Endothelial cell of umbilical vein (primary cell): ENCODE measurements at regions not wholly inside any gene's neighbourhood (a gene's known extent, or its start where the extent isn't known, plus 50 kb on each side); places are given as distances from the start of the nearest gene placed in this dataset.

Source experiments
- BruUV-seq: library from RNA; stranded (reverse); fragments of 400-500 nt; replicated peaks from 2 replicates; lab custom pipeline; 2021; lab: Mats Ljungman, UMichigan
- CTCF ChIA-PET: fragments of 300-600, 350-600 bp; sonication (Branson Sonifier 250); formaldehyde crosslinking; loops from one replicate; lab custom pipeline; 2021; ENCODE audit warnings: antibody characterized with exemption, inconsistent platforms; lab: Charles Lee
- POLR2A ChIA-PET: fragments of 300-600, 350-600 bp; sonication (Branson Sonifier 250); formaldehyde crosslinking; loops from one replicate; lab custom pipeline; 2021; ENCODE audit warnings: antibody characterized with exemption, inconsistent platforms; lab: Charles Lee
- DNase-seq: peaks from one replicate; pipeline ENCODE4 v3.0.0-alpha.2; 2011; ENCODE audit warnings: low read depth, low spot score
- FAIRE-seq: peaks from 2 replicates; lab custom pipeline; 2011; peaks lifted over from hg19 to GRCh38; lab: Jason Lieb, UNC
- H2AFZ ChIP-seq: 2 replicates; pipeline ENCODE4 v1.6.0; 2012; ENCODE audit warnings: low read depth, low read length, control low read depth, inconsistent platforms
- H3K27ac ChIP-seq: 2 replicates; pipeline ENCODE4 v1.5.1; 2011; ENCODE audit warnings: low read depth, mild to moderate bottlenecking, control low read depth, low read length, moderate library complexity; ENCODE audit not compliant: insufficient read depth
- H3K27me3 ChIP-seq, 2 experiments: 2 replicates each; pipeline versions ENCODE4 v1.6.0 to v1.6.1; 2011; ENCODE audit warnings: low read length in 2 of 2, mixed read lengths in 1 of 2; ENCODE audit not compliant: control insufficient read depth in 2 of 2, insufficient read depth in 2 of 2
- H3K36me3 ChIP-seq, 2 experiments: 2 replicates in 1 of 2; 3 replicates in 1 of 2; pipeline ENCODE4 v1.5.1; 2011; ENCODE audit warnings: low read length in 2 of 2, mild to moderate bottlenecking in 1 of 2, moderate library complexity in 1 of 2; ENCODE audit not compliant: control insufficient read depth in 2 of 2, insufficient read depth in 2 of 2; ENCODE audit errors: extremely low read depth in 1 of 2
- H3K4me1 ChIP-seq: 3 replicates; pipeline ENCODE4 v1.5.1; 2011; ENCODE audit warnings: mild to moderate bottlenecking, low read length; ENCODE audit not compliant: control insufficient read depth, insufficient read depth; ENCODE audit errors: extremely low read depth
- H3K4me2 ChIP-seq: 2 replicates; pipeline ENCODE4 v1.6.1; 2011; ENCODE audit warnings: low read length, control low read depth, mixed read lengths; ENCODE audit not compliant: insufficient read depth
- H3K4me3 ChIP-seq, 3 experiments: fragments of 200-600 bp in 1 of 3; sonication (generic), shearing (Covaris generic) in 1 of 3; replicated peaks in 1 of 3; 2 replicates each; pipeline ENCODE4 v1.5.1; 2011 to 2016; ENCODE audit warnings: control low read depth in 3 of 3, low read length in 3 of 3, mild to moderate bottlenecking in 2 of 3, inconsistent platforms in 1 of 3, low read depth in 1 of 3, moderate library complexity in 1 of 3; ENCODE audit not compliant: insufficient read depth in 1 of 3
- H3K79me2 ChIP-seq: 2 replicates; pipeline ENCODE4 v1.6.0; 2012; ENCODE audit warnings: low read length, inconsistent platforms; ENCODE audit not compliant: control insufficient read depth, insufficient read depth
- H3K9ac ChIP-seq: replicated peaks from 2 replicates; pipeline ENCODE3; 2011; ENCODE audit warnings: low read length, control low read depth; ENCODE audit not compliant: insufficient read depth; ENCODE audit errors: extremely low read depth
- H3K9me1 ChIP-seq: replicated peaks from 3 replicates; pipeline ENCODE4 v1.6.0; 2011; ENCODE audit warnings: mild to moderate bottlenecking, low read length; ENCODE audit not compliant: control insufficient read depth, insufficient read depth; ENCODE audit errors: extremely low read depth
- H3K9me3 ChIP-seq: replicated peaks from 2 replicates; pipeline ENCODE4 v1.5.1; 2012; ENCODE audit warnings: low read length, inconsistent platforms; ENCODE audit not compliant: control insufficient read depth, insufficient read depth
- H4K20me1 ChIP-seq: replicated peaks from 2 replicates; pipeline ENCODE3; 2011; ENCODE audit warnings: mild to moderate bottlenecking, low read length; ENCODE audit not compliant: control insufficient read depth, insufficient read depth; ENCODE audit errors: extremely low read depth
- FOS ChIP-seq: IDR thresholded peaks from 2 replicates; pipeline ENCODE4 v1.6.1; 2011; ENCODE audit warnings: mild to moderate bottlenecking, low read length, moderate library complexity, borderline replicate concordance; ENCODE audit not compliant: insufficient read depth
- GATA2 ChIP-seq: IDR thresholded peaks from 2 replicates; pipeline ENCODE4 v1.7.0; 2011; ENCODE audit warnings: low read depth, mild to moderate bottlenecking, moderate library complexity, mixed read lengths, low read length; ENCODE audit not compliant: insufficient read length, insufficient read depth
- JUN ChIP-seq: IDR thresholded peaks from 2 replicates; pipeline ENCODE4 v1.6.1; 2011; ENCODE audit warnings: borderline replicate concordance, low read depth; ENCODE audit not compliant: insufficient read length, insufficient read depth
- MYC ChIP-seq: IDR thresholded peaks from one replicate; pipeline ENCODE4 v1.6.1; 2011; ENCODE audit warnings: mild to moderate bottlenecking, low read depth, low read length
- POLR2A ChIP-seq: IDR thresholded peaks from 2 replicates; pipeline ENCODE4 v1.6.1; 2012; ENCODE audit warnings: low read depth, mild to moderate bottlenecking, control low read depth, low read length
- POLR2AphosphoS5 ChIP-seq: IDR thresholded peaks from 2 replicates; pipeline ENCODE4 v1.6.1; 2012; ENCODE audit warnings: low read depth, mild to moderate bottlenecking, control low read depth, low read length, moderate library complexity; ENCODE audit not compliant: insufficient read depth
- dilution Hi-C: fragments of 300-500 bp; cut with MboI; formaldehyde crosslinking; loops from one replicate; pipeline ENCODE4 v1.15.0; 2019; ENCODE audit warnings: low sequenced_read_pairs; ENCODE audit not compliant: extremely low pct_ligation_motif_present
- intact Hi-C: fragments of 100-400 bp; cut with micrococcal nuclease; formaldehyde crosslinking; loops from one replicate; pipeline ENCODE4 v1.10.0; 2022
- TF ChIP-seq, protein P1 (sequence below): IDR thresholded peaks from 2 replicates; pipeline ENCODE4 v1.6.1; 2011; ENCODE audit not compliant: insufficient read depth, insufficient read length
- TF ChIP-seq, protein P2 (sequence below), 2 donors: IDR thresholded peaks; 1 replicate in 1 of 2; 2 replicates in 1 of 2; pipeline ENCODE4 v1.5.1; 2011; ENCODE audit warnings: low read length in 2 of 2, mild to moderate bottlenecking in 2 of 2, moderate library complexity in 2 of 2, control low read depth in 1 of 2, inconsistent platforms in 1 of 2, low read depth in 1 of 2; ENCODE audit not compliant: insufficient read depth in 1 of 2; ENCODE audit errors: extremely low read depth in 1 of 2

DNA sequence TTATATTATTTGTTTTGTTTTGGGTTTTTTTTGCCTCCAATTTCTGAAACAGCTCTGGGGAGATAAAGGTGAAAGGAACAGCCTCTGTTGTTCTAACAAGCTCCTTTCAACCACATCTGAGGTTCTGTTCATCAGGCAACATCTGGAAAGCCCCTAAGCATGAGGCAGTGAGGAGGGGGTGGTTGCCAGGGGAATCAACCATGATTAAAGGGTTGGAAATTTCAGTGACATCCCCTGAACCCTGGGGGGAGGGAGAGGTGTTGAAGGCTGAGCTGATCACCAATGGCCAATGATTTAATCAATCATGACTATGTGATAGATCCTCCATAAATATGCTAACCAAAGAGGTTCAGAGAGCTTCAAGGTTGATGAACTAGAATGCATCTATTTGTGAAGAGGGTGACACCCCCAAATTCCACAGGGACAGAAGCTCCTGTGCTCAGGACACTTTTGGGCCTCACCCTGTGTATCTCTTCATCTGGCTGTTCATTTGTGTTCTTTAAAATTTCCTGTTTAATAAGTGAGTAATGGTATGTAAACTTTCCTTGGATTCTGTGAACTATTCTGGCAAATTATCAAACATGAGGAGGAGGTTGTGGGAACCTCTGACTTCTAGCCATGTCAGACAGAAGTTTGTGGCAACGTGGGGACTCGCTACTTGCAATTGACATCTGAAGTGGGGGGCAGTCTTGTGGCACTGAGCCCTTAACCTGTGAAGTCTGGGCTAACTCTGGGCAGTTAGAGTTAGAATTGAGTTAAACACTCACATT, 221.3 kb downstream of the NHLRC3 start:
- Histone ChIP-seq H3K9me3 (no peaks in the 10 kb centered on the region), H3K4me3 (no peak overlapping the region), H3K9me1 (no peaks in the 10 kb centered on the region), H3K36me3 (no peaks in the 10 kb centered on the region), H3K27me3 (peaks cover 2 to 6% of the 10 kb centered on the region in 2 experiments), H3K4me2 (no peak overlapping the region), H3K79me2 (no peaks in the 10 kb centered on the region), H3K9ac (no peak overlapping the region), H2AFZ (no peak overlapping the region), H3K27ac (no peak overlapping the region), H4K20me1 (no peaks in the 10 kb centered on the region), H3K4me1 (no peaks in the 10 kb centered on the region)
- DNase-seq (no peak), FAIRE-seq (peak; percentile 40)
- POLR2A ChIA-PET: no interaction called here
- no peak for TF ChIP-seq POLR2AphosphoS5
- TF ChIP-seq JUN: no peak
- no peak for TF ChIP-seq GATA2
- TF ChIP-seq POLR2A: no peak
- TF ChIP-seq, protein P1, sequence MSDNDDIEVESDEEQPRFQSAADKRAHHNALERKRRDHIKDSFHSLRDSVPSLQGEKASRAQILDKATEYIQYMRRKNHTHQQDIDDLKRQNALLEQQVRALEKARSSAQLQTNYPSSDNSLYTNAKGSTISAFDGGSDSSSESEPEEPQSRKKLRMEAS: no peak
- CTCF ChIA-PET: interaction anchor here (1.3 to 1.8 kb wide), 5 partner anchors 114 to 357 kb away, joined by 3 to 7 read pairs (median 4); no protein-coding TSS in a partner anchor
- BruUV-seq: no TSS peak
- intact Hi-C loops: loop anchor here (10.0 kb wide), 1 partner anchor 155 kb away; no protein-coding TSS in a partner anchor
- dilution Hi-C loops: no loop called here

DNA sequence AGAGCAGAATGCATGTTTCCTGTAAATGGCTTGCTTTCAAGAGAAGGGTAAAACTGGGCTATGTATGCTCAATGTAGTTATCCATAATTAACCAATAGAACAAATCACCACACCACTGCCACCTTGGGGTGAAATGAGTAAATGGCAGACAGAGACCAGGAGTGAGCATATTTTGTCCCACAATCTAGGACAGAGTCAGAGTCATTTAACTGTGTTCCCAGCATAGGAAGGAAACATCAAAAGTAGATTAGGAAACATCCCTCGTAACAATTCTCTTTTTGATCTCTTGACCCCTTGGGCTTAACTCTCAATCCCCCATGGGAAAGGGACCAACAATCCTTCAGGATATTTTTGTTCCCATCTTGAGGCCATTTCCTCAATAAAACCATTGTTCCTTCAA, 224.8 kb downstream of the NHLRC3 start:
- Histone ChIP-seq H3K9me3 (no peaks in the 10 kb centered on the region), H4K20me1 (no peaks in the 10 kb centered on the region), H3K4me2 (no peak overlapping the region), H3K27me3 (peaks cover 2 to 11% of the 10 kb centered on the region in 2 experiments), H3K27ac (no peak overlapping the region), H3K4me1 (no peaks in the 10 kb centered on the region), H2AFZ (no peak overlapping the region), H3K36me3 (no peaks in the 10 kb centered on the region), H3K9me1 (no peaks in the 10 kb centered on the region), H3K79me2 (no peaks in the 10 kb centered on the region), H3K4me3 (no peak overlapping the region), H3K9ac (no peak overlapping the region)
- TF ChIP-seq POLR2A (no peak), FOS (no peak), POLR2AphosphoS5 (no peak), MYC (no peak)
- TF ChIP-seq, protein P2, sequence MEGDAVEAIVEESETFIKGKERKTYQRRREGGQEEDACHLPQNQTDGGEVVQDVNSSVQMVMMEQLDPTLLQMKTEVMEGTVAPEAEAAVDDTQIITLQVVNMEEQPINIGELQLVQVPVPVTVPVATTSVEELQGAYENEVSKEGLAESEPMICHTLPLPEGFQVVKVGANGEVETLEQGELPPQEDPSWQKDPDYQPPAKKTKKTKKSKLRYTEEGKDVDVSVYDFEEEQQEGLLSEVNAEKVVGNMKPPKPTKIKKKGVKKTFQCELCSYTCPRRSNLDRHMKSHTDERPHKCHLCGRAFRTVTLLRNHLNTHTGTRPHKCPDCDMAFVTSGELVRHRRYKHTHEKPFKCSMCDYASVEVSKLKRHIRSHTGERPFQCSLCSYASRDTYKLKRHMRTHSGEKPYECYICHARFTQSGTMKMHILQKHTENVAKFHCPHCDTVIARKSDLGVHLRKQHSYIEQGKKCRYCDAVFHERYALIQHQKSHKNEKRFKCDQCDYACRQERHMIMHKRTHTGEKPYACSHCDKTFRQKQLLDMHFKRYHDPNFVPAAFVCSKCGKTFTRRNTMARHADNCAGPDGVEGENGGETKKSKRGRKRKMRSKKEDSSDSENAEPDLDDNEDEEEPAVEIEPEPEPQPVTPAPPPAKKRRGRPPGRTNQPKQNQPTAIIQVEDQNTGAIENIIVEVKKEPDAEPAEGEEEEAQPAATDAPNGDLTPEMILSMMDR (IDR thresholded peaks at IDR 0.05; ENCODE audit: extremely low read depth in 1 of 2, insufficient read depth in 1 of 2, low read depth in 1 of 2, low read length in 2 of 2): peak; percentile 48
- ChIA-PET CTCF (interaction anchor here (1.4 to 3.5 kb wide), 7 partner anchors 11 to 353 kb away, joined by 4 to 27 read pairs (median 12); no protein-coding TSS in a partner anchor), POLR2A (no interaction called here)
- FAIRE-seq (peak; percentile 88), DNase-seq (peak; percentile 71)
- no TSS peak for BruUV-seq
- intact Hi-C loops: loop anchor here (1.0 to 10.0 kb wide), 3 partner anchors 118 to 212 kb away; no protein-coding TSS in a partner anchor
- dilution Hi-C loops: no loop called here
